Kidney (tissue), 13 donors: ENCODE measurements at regions not wholly inside any gene's neighbourhood (a gene's known extent, or its start where the extent isn't known, plus 50 kb on each side); places are given as distances from the start of the nearest gene placed in this dataset.

Experiments
- DNase-seq, 5 donors: peaks; one replicate each; pipeline ENCODE4 v3.0.0-alpha.2; 2013 to 2020
- FAIRE-seq: peaks from 2 replicates; lab custom pipeline; 2012; peaks lifted over from hg19 to GRCh38; lab: Jason Lieb, UNC
- H3K27ac ChIP-seq, 2 donors: one replicate each; pipeline ENCODE4 v1.7.0; 2013; ENCODE audit warnings: low read depth in 2 of 2, low read length in 2 of 2, inconsistent platforms in 1 of 2
- H3K27me3 ChIP-seq: one replicate; pipeline ENCODE4 v1.7.1; 2013; ENCODE audit warnings: low read length, inconsistent platforms; ENCODE audit not compliant: control insufficient read depth, insufficient read depth
- H3K36me3 ChIP-seq, 3 donors: one replicate each; pipeline versions ENCODE4 v1.7.0 to v1.7.1; 2013; ENCODE audit warnings: low read length in 3 of 3, control low read depth in 1 of 3, inconsistent platforms in 1 of 3; ENCODE audit not compliant: insufficient read depth in 3 of 3, control insufficient read depth in 2 of 3
- H3K4me1 ChIP-seq, 3 donors: one replicate each; pipeline versions ENCODE4 v1.7.0 to v1.7.1; 2013; ENCODE audit warnings: low read length in 3 of 3, inconsistent platforms in 1 of 3, low read depth in 1 of 3; ENCODE audit not compliant: control insufficient read depth in 2 of 3, insufficient read depth in 2 of 3
- H3K4me3 ChIP-seq, 3 donors: one replicate each; pipeline versions ENCODE4 v1.7.0 to v1.8.1; 2013; ENCODE audit warnings: low read length in 3 of 3, control low read depth in 1 of 3, inconsistent platforms in 1 of 3
- H3K9ac ChIP-seq, 3 donors: one replicate each; pipeline versions ENCODE4 v1.7.0 to v1.7.1; 2013; ENCODE audit warnings: low read length in 3 of 3, control low read depth in 1 of 3, inconsistent platforms in 1 of 3
- H3K9me3 ChIP-seq, 3 donors: one replicate each; pipeline versions ENCODE4 v1.7.0 to v1.7.1; 2013; ENCODE audit warnings: low read length in 3 of 3, control low read depth in 1 of 3, inconsistent platforms in 1 of 3; ENCODE audit not compliant: control insufficient read depth in 2 of 3, insufficient read depth in 1 of 3
- CTCF ChIP-seq: IDR thresholded peaks from 3 replicates; pipeline ENCODE4 v1.5.1; 2012; ENCODE audit warnings: mild to moderate bottlenecking, moderate library complexity, borderline replicate concordance; ENCODE audit not compliant: insufficient read depth; ENCODE audit errors: extremely low read depth
- intact Hi-C: fragments of 100-400 bp; cut with DNase I; formaldehyde crosslinking; loops from one replicate; pipeline ENCODE4 v1.11.1; 2022
- donor health status: control.
- donor health status: control.
- donor health status: control.
- donor health status: control.
- donor health status: control.
- donor health status: DM: yes; HTN: yes; CAD: no.
- donor health status: Normal renal cell carcinoma (clear cell type).

DNA sequence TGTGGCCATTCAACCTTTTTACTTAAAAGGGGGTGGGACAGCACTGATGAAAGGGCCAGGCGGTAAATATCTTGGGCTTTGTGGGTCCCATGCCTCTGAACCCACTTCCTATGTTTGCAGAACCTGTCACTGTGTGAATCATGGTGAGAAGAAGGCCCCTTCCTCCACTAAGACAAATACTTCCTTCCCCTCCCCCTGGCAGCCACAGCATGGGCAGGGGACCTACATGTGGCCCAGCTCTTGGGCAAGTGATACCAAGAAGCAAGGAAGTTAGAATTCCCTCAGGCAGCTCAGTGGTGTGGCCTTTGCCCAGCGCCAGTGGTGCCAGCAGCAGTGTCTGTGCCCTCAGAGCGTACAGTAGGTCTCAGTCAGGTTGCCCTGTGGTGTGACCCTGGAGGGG is 168.6 kb downstream of the TRIM33 start:
- H3K4me1 ChIP-seq: peaks cover 0 to 10% (median 5%) of the 10 kb centered on the region in 3 donors
- no peaks in the 10 kb centered on the region for H3K9me3 ChIP-seq
- no peak for TF ChIP-seq CTCF
- H3K4me3 ChIP-seq: no peak overlapping the region
- no peak overlapping the region for H3K9ac ChIP-seq
- FAIRE-seq (no peak), DNase-seq (peak in 1 of 5 donors; percentile 26)
- intact Hi-C loops: no loop called here
- no peaks in the 10 kb centered on the region for H3K27me3 ChIP-seq
- no peak overlapping the region for H3K27ac ChIP-seq
- H3K36me3 ChIP-seq: no peaks in the 10 kb centered on the region

- H3K9me3 ChIP-seq: no peaks in the 10 kb centered on the region
- DNase-seq: peak in 4 of 5 donors; percentile 50 to 88 (median 60)
- no peak overlapping the region for H3K27ac ChIP-seq
- peaks cover 0 to 10% (median 5%) of the 10 kb centered on the region in 3 donors for H3K4me1 ChIP-seq
- H3K9ac ChIP-seq: no peak overlapping the region
- FAIRE-seq: no peak
- no peaks in the 10 kb centered on the region for H3K36me3 ChIP-seq
- no peak for TF ChIP-seq CTCF
- no peaks in the 10 kb centered on the region for H3K27me3 ChIP-seq
- intact Hi-C loops: no loop called here
- H3K4me3 ChIP-seq: no peak overlapping the region
Measured at GRCh38 chr1:114341856-114342255, 169.1 kb downstream of the TRIM33 start.

DNA sequence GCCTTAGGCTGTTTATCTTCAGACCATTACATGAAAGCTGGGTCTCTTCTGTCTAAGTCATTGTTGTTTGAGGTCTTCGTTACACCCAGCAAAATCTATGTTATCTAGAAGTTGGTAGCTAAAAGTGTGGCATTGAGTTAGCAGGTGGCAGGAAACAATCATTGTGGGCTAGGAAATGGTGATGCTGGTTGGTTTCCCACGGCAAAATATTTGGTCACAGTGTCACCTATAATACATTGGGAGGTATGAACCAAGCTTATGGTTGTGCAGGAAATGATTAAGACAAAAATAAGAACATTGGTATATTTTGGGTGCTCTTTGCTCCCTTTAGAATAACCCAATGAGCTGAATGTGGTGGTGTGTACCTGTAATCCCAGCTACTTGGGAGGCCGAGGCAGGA is 169.7 kb downstream of the TRIM33 start:
- intact Hi-C loops: no loop called here
- no peak overlapping the region for H3K27ac ChIP-seq

More for the DNA sequence above, 169.7 kb downstream of the TRIM33 start:
- no peaks in the 10 kb centered on the region for H3K9me3 ChIP-seq
- H3K36me3 ChIP-seq: no peaks in the 10 kb centered on the region
- no peak for DNase-seq
- TF ChIP-seq CTCF: no peak
- H3K9ac ChIP-seq: no peak overlapping the region
- H3K27me3 ChIP-seq: no peaks in the 10 kb centered on the region
- peaks cover 0 to 8% (median 3%) of the 10 kb centered on the region in 3 donors for H3K4me1 ChIP-seq
- FAIRE-seq: no peak
- H3K4me3 ChIP-seq: no peak overlapping the region
